Fibroblast of lung (primary cell): ENCODE measurements at regions not wholly inside any gene's neighbourhood (a gene's known extent, or its start where the extent isn't known, plus 50 kb on each side); places are given as distances from the start of the nearest gene placed in this dataset.

Source experiments
- EZH2 ChIP-seq: IDR thresholded peaks from 2 replicates; pipeline ENCODE4 v1.5.1; 2012; ENCODE audit warnings: low read length, control low read depth, mild to moderate bottlenecking; ENCODE audit errors: missing control alignments
- TF ChIP-seq, protein P1 (sequence below), 2 donors: IDR thresholded peaks in 1 of 2; conservative IDR thresholded peaks in 1 of 2; 1 replicate in 1 of 2; 2 replicates in 1 of 2; pipeline ENCODE4 v1.5.1; 2011 to 2012; ENCODE audit warnings: low read length in 2 of 2, control low read depth in 1 of 2, inconsistent platforms in 1 of 2, low read depth in 1 of 2, mild to moderate bottlenecking in 1 of 2

DNA sequence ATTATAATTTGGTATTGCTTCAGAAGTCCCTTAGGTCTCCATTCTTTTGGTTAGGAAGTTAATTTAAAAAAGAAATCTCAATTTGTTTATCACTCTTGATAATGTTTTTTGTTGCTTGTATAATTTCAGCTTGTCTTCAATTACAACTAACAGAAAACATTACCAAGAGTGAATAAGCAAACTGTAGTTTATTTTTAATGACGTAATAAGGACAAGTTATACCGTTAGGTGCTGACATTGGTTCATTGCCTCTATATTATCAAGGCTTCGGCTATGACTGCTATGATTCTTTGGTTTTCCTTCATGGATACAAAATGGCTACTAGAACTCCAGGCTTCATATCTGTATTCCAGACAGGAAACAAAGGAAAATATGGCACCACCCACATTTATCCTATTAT lies 220.6 kb downstream of the PTGER3 start:
- TF ChIP-seq, protein P1, sequence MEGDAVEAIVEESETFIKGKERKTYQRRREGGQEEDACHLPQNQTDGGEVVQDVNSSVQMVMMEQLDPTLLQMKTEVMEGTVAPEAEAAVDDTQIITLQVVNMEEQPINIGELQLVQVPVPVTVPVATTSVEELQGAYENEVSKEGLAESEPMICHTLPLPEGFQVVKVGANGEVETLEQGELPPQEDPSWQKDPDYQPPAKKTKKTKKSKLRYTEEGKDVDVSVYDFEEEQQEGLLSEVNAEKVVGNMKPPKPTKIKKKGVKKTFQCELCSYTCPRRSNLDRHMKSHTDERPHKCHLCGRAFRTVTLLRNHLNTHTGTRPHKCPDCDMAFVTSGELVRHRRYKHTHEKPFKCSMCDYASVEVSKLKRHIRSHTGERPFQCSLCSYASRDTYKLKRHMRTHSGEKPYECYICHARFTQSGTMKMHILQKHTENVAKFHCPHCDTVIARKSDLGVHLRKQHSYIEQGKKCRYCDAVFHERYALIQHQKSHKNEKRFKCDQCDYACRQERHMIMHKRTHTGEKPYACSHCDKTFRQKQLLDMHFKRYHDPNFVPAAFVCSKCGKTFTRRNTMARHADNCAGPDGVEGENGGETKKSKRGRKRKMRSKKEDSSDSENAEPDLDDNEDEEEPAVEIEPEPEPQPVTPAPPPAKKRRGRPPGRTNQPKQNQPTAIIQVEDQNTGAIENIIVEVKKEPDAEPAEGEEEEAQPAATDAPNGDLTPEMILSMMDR (conservative IDR thresholded peaks at IDR 0.05 in 1 of 2, IDR thresholded peaks at IDR 0.05 in 1 of 2; ENCODE audit: low read depth in 1 of 2, low read length in 2 of 2): no peak
- no peak for TF ChIP-seq EZH2
